ENCODE measurements at regions not wholly inside any gene's neighbourhood (a gene's known extent, or its start where the extent isn't known, plus 50 kb on each side); places are given as distances from the start of the nearest gene placed in this dataset.

GRCh38 chr3:187960820-187961219 lies 193.1 kb upstream of the LPP start:
- TF ChIP-seq CTCF (IDR thresholded peaks at IDR 0.05) (no peak), POLR2A (IDR thresholded peaks at IDR 0.05) (no peak), EP300 (IDR thresholded peaks at IDR 0.05) (peak in 1 of 2 donors; percentile 32)
